ENCODE measurements at regions not wholly inside any gene's neighbourhood (a gene's known extent, or its start where the extent isn't known, plus 50 kb on each side); places are given as distances from the start of the nearest gene placed in this dataset.

- DNase-seq (ENCODE audit: extremely low read depth, insufficient read length), result peak; percentile 64
- no peak overlapping the region for H3K4me3 ChIP-seq (replicated peaks; ENCODE audit: low read depth, low read length)
- H3K27me3 ChIP-seq (replicated peaks; ENCODE audit: control insufficient read depth, insufficient read depth, low read length), result no peaks in the 10 kb centered on the region
- H3K36me3 ChIP-seq (ENCODE audit: control insufficient read depth, insufficient read depth, low read length), result no peaks in the 10 kb centered on the region
- no peak for TF ChIP-seq CTCF (IDR thresholded peaks at IDR 0.05; ENCODE audit: insufficient read depth, low read length, poor library complexity, severe bottlenecking)
Measured at GRCh38 chr12:125434936-125435443, 369.8 kb downstream of the AACS start.

DNA sequence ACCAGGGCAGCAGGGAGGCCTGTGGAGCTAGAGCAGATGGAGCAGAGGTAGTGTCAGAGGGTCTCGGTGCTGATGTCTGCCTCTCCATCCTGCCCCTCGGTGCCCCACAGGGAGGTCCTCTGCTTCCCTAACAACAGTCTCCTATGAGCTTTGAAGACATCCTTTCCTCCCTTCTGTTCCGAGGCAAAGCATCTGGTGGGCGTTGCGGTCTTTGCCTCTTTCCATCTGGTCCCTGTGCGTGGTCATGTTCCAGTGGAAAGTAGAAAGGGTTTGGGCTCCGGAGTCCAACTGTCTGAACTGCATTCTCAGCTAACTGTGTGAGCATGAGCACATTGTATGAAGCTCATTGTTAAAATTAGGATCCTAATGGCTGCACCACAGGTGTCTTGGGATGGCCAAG is 370.6 kb downstream of the AACS start:
- H3K36me3 ChIP-seq (ENCODE audit: control insufficient read depth, insufficient read depth, low read length), result no peaks in the 10 kb centered on the region

GRCh38 chr12:125436686-125437085 is 371.5 kb downstream of the AACS start:
- no peak for DNase-seq (ENCODE audit: extremely low read depth, insufficient read length)
- Histone ChIP-seq H3K4me3 (replicated peaks; ENCODE audit: low read depth, low read length) (no peak overlapping the region), H3K27me3 (replicated peaks; ENCODE audit: control insufficient read depth, insufficient read depth, low read length) (no peaks in the 10 kb centered on the region), H3K36me3 (ENCODE audit: control insufficient read depth, insufficient read depth, low read length) (no peaks in the 10 kb centered on the region)
- no peak for TF ChIP-seq CTCF (IDR thresholded peaks at IDR 0.05; ENCODE audit: insufficient read depth, low read length, poor library complexity, severe bottlenecking)

More for the DNA sequence above, 370.6 kb downstream of the AACS start:
- H3K4me3 ChIP-seq (replicated peaks; ENCODE audit: low read depth, low read length), result no peak overlapping the region
- no peak for TF ChIP-seq CTCF (IDR thresholded peaks at IDR 0.05; ENCODE audit: insufficient read depth, low read length, poor library complexity, severe bottlenecking)
- no peaks in the 10 kb centered on the region for H3K27me3 ChIP-seq (replicated peaks; ENCODE audit: control insufficient read depth, insufficient read depth, low read length)
- DNase-seq (ENCODE audit: extremely low read depth, insufficient read length), result no peak

DNA sequence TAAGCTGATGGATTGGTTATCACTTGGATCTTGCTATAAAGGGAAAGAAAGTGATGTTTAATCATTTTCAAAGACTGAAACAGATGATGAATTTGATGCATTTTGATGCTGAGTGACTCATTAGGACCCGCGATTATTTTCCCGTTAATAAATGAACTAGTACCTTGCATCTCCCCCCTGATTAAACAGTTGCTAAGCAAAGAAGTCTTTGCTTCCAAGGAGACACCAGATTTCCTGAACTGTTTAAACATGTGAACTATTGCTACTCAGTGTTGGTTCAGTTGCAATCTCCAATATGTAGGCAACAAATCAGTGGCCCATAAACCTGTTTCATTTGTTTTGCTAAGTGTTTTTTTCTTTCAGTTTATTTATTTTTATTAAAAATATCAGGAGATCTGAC is 375.2 kb downstream of the AACS start:
- no peak for TF ChIP-seq CTCF (IDR thresholded peaks at IDR 0.05; ENCODE audit: insufficient read depth, low read length, poor library complexity, severe bottlenecking)
- no peak for DNase-seq (ENCODE audit: extremely low read depth, insufficient read length)
- Histone ChIP-seq H3K27me3 (replicated peaks; ENCODE audit: control insufficient read depth, insufficient read depth, low read length) (no peaks in the 10 kb centered on the region), H3K36me3 (ENCODE audit: control insufficient read depth, insufficient read depth, low read length) (no peaks in the 10 kb centered on the region), H3K4me3 (replicated peaks; ENCODE audit: low read depth, low read length) (no peak overlapping the region)

- TF ChIP-seq CTCF (IDR thresholded peaks at IDR 0.05; ENCODE audit: insufficient read depth, low read length, poor library complexity, severe bottlenecking), result no peak
- no peak for DNase-seq (ENCODE audit: extremely low read depth, insufficient read length)
- Histone ChIP-seq H3K36me3 (ENCODE audit: control insufficient read depth, insufficient read depth, low read length) (no peaks in the 10 kb centered on the region), H3K4me3 (replicated peaks; ENCODE audit: low read depth, low read length) (no peak overlapping the region), H3K27me3 (replicated peaks; ENCODE audit: control insufficient read depth, insufficient read depth, low read length) (no peaks in the 10 kb centered on the region)
Measured at GRCh38 chr12:125443341-125443740, 378.1 kb downstream of the AACS start.

DNA sequence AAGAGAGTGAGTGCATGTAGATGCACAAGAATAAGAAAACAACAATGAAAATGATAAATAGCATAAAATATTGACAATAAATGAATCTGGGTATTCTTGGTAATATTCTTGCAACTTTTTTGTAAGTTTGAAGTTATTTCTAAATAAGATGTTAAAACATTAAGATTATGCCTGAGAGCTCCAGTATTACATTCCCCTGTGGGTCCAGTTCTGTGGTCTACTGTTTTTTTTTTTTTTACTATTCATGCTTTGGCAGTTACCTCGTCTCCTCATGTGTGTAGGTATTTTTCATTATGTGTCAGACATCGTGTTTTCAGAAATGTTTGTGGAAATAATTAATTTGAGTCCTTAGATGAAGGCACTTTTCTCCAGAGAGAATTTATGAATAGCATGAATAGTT is 386.2 kb downstream of the AACS start:
- no peaks in the 10 kb centered on the region for H3K36me3 ChIP-seq (ENCODE audit: control insufficient read depth, insufficient read depth, low read length)
- H3K27me3 ChIP-seq (replicated peaks; ENCODE audit: control insufficient read depth, insufficient read depth, low read length), result no peaks in the 10 kb centered on the region
- no peak overlapping the region for H3K4me3 ChIP-seq (replicated peaks; ENCODE audit: low read depth, low read length)
- no peak for TF ChIP-seq CTCF (IDR thresholded peaks at IDR 0.05; ENCODE audit: insufficient read depth, low read length, poor library complexity, severe bottlenecking)
- DNase-seq (ENCODE audit: extremely low read depth, insufficient read length), result no peak

All from GM06990 (cell line).